ENCODE measurements at regions not wholly inside any gene's neighbourhood (a gene's known extent, or its start where the extent isn't known, plus 50 kb on each side); places are given as distances from the start of the nearest gene placed in this dataset.

- ChIA-PET POLR2A (no interaction called here), CTCF (no interaction called here)
- DNase-seq (ENCODE audit: low read depth, low spot score) = no peak
- Histone ChIP-seq H3K36me3 (ENCODE audit: control insufficient read depth, insufficient read depth, low read length) (no peaks in the 10 kb centered on the region), H3K4me3 (ENCODE audit: low read depth in 2 of 2, low read length in 2 of 2) (no peak overlapping the region), H3K27ac (ENCODE audit: low read length) (no peak overlapping the region), H3K9me3 (ENCODE audit: control insufficient read depth, insufficient read depth, low read depth, low read length) (no peaks in the 10 kb centered on the region), H3K27me3 (ENCODE audit: control insufficient read depth, insufficient read depth, low read length) (no peaks in the 10 kb centered on the region), H3K4me1 (ENCODE audit: control insufficient read depth, insufficient read depth, low read length) (no peaks in the 10 kb centered on the region)
- ATAC-seq = no peak
- TF ChIP-seq POLR2AphosphoS5 (IDR thresholded peaks at IDR 0.05; ENCODE audit: low read depth, low read length) = no peak
- intact Hi-C loops (cut with micrococcal nuclease; ENCODE audit: unreplicated experiment) = no loop called here
- no TSS peak for BruUV-seq (replicated peaks)
- in situ Hi-C loops (cut with HindIII; ENCODE audit: low pct_unique_long_range_greater_than_20kb, low sequenced_read_pairs) = no loop called here
These were observed 165.3 kb upstream of the CDH20 start for GRCh38 chr18:61167902-61168301.

GRCh38 chr18:61169386-61169785, 163.8 kb upstream of the CDH20 start:
- no peak for ATAC-seq
- no peak for TF ChIP-seq POLR2AphosphoS5 (IDR thresholded peaks at IDR 0.05; ENCODE audit: low read depth, low read length)
- TF ChIP-seq, protein P1, sequence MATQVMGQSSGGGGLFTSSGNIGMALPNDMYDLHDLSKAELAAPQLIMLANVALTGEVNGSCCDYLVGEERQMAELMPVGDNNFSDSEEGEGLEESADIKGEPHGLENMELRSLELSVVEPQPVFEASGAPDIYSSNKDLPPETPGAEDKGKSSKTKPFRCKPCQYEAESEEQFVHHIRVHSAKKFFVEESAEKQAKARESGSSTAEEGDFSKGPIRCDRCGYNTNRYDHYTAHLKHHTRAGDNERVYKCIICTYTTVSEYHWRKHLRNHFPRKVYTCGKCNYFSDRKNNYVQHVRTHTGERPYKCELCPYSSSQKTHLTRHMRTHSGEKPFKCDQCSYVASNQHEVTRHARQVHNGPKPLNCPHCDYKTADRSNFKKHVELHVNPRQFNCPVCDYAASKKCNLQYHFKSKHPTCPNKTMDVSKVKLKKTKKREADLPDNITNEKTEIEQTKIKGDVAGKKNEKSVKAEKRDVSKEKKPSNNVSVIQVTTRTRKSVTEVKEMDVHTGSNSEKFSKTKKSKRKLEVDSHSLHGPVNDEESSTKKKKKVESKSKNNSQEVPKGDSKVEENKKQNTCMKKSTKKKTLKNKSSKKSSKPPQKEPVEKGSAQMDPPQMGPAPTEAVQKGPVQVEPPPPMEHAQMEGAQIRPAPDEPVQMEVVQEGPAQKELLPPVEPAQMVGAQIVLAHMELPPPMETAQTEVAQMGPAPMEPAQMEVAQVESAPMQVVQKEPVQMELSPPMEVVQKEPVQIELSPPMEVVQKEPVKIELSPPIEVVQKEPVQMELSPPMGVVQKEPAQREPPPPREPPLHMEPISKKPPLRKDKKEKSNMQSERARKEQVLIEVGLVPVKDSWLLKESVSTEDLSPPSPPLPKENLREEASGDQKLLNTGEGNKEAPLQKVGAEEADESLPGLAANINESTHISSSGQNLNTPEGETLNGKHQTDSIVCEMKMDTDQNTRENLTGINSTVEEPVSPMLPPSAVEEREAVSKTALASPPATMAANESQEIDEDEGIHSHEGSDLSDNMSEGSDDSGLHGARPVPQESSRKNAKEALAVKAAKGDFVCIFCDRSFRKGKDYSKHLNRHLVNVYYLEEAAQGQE (IDR thresholded peaks at IDR 0.05; ENCODE audit: insufficient read depth in 1 of 2, low read depth in 2 of 2, low read length in 1 of 2) = no peak
- no peak for TF ChIP-seq CTCF (IDR thresholded peaks at IDR 0.05)
- no peak for TF ChIP-seq SIN3A (IDR thresholded peaks at IDR 0.05; ENCODE audit: borderline replicate concordance, insufficient read depth, low read depth, low read length)
- no peak for TF ChIP-seq TCF7L2 (IDR thresholded peaks at IDR 0.05; ENCODE audit: low read depth, low read length)
- BruUV-seq (replicated peaks) = no TSS peak
- in situ Hi-C loops (cut with HindIII; ENCODE audit: low pct_unique_long_range_greater_than_20kb, low sequenced_read_pairs) = no loop called here
- no peak overlapping the region for H3K27ac ChIP-seq (ENCODE audit: low read length)
- H3K36me3 ChIP-seq (ENCODE audit: control insufficient read depth, insufficient read depth, low read length) = no peaks in the 10 kb centered on the region
- DNase-seq (ENCODE audit: low read depth, low spot score) = no peak
- intact Hi-C loops (cut with micrococcal nuclease; ENCODE audit: unreplicated experiment) = no loop called here
- ChIA-PET CTCF (no interaction called here), POLR2A (no interaction called here)
- no peaks in the 10 kb centered on the region for H3K4me1 ChIP-seq (ENCODE audit: control insufficient read depth, insufficient read depth, low read length)
- H3K4me3 ChIP-seq (ENCODE audit: low read depth in 2 of 2, low read length in 2 of 2) = no peak overlapping the region
- no peaks in the 10 kb centered on the region for H3K27me3 ChIP-seq (ENCODE audit: control insufficient read depth, insufficient read depth, low read length)
- H3K9me3 ChIP-seq (ENCODE audit: control insufficient read depth, insufficient read depth, low read depth, low read length) = no peaks in the 10 kb centered on the region

DNA sequence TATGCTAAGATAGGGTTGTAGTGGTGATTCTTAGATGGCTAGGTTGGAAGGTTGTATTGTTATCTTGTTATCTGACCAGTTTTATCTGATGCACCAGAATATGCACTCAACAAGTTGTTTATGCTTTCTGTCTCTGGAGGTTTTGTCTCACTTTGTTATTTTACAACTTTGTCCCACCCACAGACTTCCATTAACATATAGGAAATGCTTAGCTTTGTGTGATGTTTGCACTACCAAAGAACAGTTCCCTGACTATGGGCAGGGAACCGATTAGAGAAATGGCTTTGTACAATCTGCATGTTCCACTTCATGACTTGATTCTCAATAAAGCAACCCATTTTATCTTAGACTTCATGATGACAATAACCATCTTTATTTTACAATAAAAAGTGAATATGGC, 160.6 kb upstream of the CDH20 start:
- TF ChIP-seq CTCF (IDR thresholded peaks at IDR 0.05) (no peak), POLR2AphosphoS5 (IDR thresholded peaks at IDR 0.05; ENCODE audit: low read depth, low read length) (no peak), SIN3A (IDR thresholded peaks at IDR 0.05; ENCODE audit: borderline replicate concordance, insufficient read depth, low read depth, low read length) (no peak), TCF7L2 (IDR thresholded peaks at IDR 0.05; ENCODE audit: low read depth, low read length) (no peak)
- TF ChIP-seq, protein P1 (IDR thresholded peaks at IDR 0.05; ENCODE audit: insufficient read depth in 1 of 2, low read depth in 2 of 2, low read length in 1 of 2) = no peak
- CTCF ChIA-PET = no interaction called here
- ATAC-seq (no peak), DNase-seq (ENCODE audit: low read depth, low spot score) (no peak)
- in situ Hi-C loops (cut with HindIII; ENCODE audit: low pct_unique_long_range_greater_than_20kb, low sequenced_read_pairs) (no loop called here), intact Hi-C loops (cut with micrococcal nuclease; ENCODE audit: unreplicated experiment) (no loop called here)
- Histone ChIP-seq H3K4me3 (ENCODE audit: low read depth in 2 of 2, low read length in 2 of 2) (no peak overlapping the region), H3K27me3 (ENCODE audit: control insufficient read depth, insufficient read depth, low read length) (no peaks in the 10 kb centered on the region), H3K4me1 (ENCODE audit: control insufficient read depth, insufficient read depth, low read length) (no peaks in the 10 kb centered on the region), H3K36me3 (ENCODE audit: control insufficient read depth, insufficient read depth, low read length) (no peaks in the 10 kb centered on the region), H3K27ac (ENCODE audit: low read length) (no peak overlapping the region), H3K9me3 (ENCODE audit: control insufficient read depth, insufficient read depth, low read depth, low read length) (no peaks in the 10 kb centered on the region)
- BruUV-seq (replicated peaks) = no TSS peak
- POLR2A ChIA-PET = no interaction called here
